HG02870 (cell line): ENCODE measurements at regions not wholly inside any gene's neighbourhood (a gene's known extent, or its start where the extent isn't known, plus 50 kb on each side); places are given as distances from the start of the nearest gene placed in this dataset.
"Not testable (repeated sequence)": the region's sequence is repeated elsewhere in the genome, so short reads cannot be mapped to it uniquely, and the experiment has no call there.

Experiments
- ATAC-seq: cut with Tn5 transposase; IDR thresholded peaks from one replicate; pipeline ENCODE4 v1.9.1; 2021; ENCODE audit warnings: mild to moderate bottlenecking, moderate library complexity; ENCODE audit not compliant: unreplicated experiment

DNA sequence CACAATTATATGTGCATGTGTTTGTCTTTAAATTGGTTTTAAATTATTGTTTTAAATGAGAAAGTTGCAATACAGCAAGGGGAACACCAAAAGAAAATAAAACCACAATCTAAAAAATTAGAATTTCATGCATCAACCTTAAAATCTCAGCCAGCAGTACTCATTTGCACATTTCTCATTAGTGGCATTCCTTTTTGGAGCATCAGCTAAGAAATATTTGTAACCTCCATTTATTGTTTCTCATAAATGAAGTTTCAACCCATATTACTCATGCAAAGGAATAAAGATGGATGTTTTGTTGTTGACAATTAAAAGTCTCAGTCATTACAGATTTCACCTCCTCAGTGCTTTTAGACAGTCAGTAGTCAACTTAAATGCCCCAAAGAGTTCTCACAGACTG, 160.1 kb downstream of the TBX15 start:
- ATAC-seq, result no peak

GRCh38 chr1:118827636-118828035, 160.5 kb downstream of the TBX15 start:
- no peak for ATAC-seq

- no peak for ATAC-seq
Measured at GRCh38 chr1:118827207-118827606, 160.9 kb downstream of the TBX15 start.

DNA sequence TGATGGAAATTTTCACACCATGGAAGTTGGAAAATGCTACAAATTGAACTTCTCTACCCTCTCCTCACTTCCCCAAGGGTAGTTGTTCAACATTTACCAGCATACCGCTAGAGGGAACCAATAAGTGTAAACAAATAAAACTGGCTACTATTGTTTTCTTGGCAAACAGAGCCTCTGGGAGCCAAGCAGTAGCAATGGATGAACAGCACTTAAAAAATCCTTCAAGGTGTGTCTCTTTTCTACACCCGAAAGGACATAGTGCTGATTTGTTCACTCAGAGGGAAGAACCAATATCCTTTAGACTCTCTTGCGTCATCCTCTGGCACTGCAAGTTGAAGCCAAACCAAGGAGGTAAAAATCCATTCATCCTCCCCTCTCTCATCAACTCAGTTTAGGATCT, 161.5 kb downstream of the TBX15 start:
- no peak for ATAC-seq

- no peak for ATAC-seq
Measured at GRCh38 chr1:118825619-118826018, 162.5 kb downstream of the TBX15 start.

GRCh38 chr1:118821801-118822200, 166.3 kb downstream of the TBX15 start:
- no peak for ATAC-seq

DNA sequence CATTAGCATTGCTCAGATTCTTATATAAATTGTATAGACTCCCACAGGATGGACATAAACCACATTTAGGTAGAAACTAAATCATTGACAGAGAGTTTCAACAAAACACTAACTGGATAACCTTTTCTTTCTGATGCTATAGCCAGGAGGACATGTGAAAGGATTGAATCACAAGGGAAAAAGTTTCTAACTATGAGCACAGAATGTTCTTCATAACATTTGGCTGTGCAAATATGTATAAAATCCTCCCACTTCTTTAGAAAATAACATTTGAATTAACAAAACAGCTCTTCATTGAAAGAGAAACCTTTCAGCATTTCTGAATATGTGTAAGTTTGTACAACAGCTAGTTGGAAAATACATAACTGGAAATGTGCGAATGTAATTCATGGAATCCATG, 167.3 kb downstream of the TBX15 start:
- no peak for ATAC-seq

DNA sequence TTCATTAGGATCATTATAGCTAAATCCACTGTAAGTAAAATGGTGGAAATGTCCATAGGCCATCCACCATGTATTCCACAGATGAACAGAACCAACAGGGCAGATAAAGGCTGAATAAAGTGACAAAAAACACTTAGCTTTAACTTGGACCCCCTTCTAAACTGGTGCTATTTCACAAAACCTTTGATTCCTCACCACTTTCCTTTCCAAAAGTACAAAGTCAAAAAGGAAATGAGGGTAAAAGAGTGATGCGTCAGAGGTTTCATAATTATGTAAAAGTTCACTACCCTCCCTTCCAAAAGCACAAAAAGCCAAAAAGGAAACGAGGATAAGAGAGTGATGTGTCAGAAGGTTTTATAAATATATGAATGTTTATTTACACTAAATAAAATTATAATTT, 172.2 kb downstream of the TBX15 start:
- ATAC-seq, result no peak

DNA sequence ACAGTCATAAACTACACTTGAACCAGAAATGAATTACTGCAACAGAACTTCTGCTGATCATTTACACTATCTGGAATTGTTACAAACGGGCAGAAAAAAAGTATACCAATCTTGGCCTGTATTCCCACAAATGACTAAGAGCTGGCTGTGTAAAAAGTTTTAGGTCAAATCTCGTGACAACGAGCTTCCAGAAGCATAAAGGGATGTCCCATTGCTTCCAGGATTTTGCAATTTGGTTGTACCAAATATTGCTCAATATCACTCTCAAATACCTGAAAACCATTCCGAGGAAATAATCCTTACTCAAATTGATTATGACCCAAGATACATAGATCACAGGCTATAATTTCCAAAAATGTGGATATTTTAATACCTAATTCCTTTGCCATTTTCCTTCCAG, 175.6 kb downstream of the TBX15 start:
- no peak for ATAC-seq

GRCh38 chr1:118811156-118811555, 177.0 kb downstream of the TBX15 start:
- ATAC-seq, result no peak

DNA sequence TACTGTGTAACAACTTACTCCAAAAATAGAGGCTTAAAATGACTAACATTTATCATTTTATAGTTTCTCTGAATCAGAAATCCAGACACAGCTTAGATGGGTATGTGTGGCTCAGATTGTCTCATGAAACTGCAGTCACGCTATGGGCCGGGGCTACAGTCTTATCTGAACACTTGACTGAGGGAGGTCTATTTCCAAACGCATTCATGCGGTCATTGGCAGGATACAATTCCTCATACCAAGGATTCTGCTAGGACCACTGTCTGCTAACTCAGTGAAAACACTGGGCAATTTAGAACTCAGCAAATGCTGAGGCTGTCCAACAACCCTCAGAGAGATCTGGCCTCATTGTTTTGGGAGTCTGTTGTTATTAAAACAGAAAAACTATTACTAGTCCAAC, 178.6 kb downstream of the TBX15 start:
- no peak for ATAC-seq

- ATAC-seq, result not testable (repeated sequence)
Measured at GRCh38 chr1:118803128-118803527, 185.0 kb downstream of the TBX15 start.

DNA sequence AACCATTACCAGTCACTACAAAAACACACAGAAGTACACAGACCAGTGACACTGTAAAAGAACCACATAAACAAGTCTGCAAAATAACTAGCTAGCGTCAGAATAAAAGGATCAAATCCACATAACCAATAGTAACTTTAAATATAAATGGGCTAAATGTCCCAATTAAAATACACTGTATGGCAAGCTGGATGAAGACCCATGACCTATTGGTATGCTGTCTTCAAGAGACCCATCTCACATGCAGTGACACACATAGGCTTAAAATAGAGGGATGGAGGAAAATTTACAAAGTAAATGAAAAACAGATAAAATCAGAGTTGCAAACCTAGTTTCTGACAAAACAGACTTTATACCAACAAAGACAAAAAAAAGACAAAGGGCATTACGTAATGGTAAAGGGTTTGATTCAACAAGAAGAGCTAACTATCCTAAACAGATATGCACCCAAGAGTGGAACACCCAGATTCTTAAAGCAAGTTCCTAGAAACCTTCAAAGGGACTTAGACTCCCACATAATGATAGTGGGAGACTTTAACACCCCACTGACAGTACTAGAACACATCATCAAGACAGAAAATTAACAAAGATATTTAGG, 196.9 kb downstream of the TBX15 start:
- ATAC-seq, result no peak

DNA sequence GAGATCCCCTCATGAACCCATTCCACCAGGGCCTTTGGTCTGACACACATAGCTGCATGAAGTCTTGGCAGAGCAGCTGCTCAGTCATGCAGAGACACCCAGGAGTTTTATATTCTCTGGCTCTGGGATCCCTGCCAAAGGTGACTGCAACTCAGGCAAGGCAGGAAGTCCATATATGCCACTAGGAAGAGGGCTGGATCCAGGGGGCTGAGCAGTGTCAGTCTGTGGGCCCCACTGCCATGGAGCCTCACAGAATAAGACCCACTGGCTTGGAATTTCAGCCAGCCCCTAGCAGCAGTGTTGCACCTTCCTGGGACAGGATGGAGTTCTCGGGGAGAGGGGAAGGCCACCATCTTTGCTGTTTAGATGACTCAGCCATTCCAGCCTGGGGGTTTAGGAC, 199.7 kb downstream of the TBX15 start:
- no peak for ATAC-seq

GRCh38 chr1:118786454-118787155, 201.5 kb downstream of the TBX15 start:
- ATAC-seq, result no peak

- no peak for ATAC-seq
Measured at GRCh38 chr1:118785246-118785645, 202.9 kb downstream of the TBX15 start.

- ATAC-seq, result no peak
Measured at GRCh38 chr1:118783095-118783758, 204.9 kb downstream of the TBX15 start.

- ATAC-seq, result no peak
Measured at GRCh38 chr1:118773656-118774055, 214.5 kb downstream of the TBX15 start.

GRCh38 chr1:118767971-118768370, 220.2 kb downstream of the TBX15 start:
- no peak for ATAC-seq

GRCh38 chr1:118753976-118754375, 234.2 kb downstream of the TBX15 start:
- no peak for ATAC-seq

GRCh38 chr1:118751166-118751565, 237.0 kb downstream of the TBX15 start:
- ATAC-seq, result no peak

DNA sequence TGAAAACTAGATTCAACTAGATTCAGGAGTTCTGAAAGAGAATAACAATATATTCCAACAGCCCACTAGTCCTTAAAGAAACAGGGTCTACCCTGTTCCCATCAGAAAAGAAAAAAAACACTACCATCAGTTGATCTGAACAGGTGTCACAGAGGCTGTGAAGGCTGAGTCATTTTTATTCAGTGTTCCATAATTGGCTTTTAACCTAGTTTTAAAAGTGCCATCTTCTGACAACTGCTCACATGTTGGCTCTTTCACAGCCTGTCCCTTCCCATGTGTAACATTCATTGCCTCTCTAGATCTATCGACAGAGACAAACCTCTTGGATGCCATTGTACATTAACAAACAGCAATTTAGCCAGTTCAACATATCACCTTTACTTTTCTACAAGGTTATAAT, 243.7 kb downstream of the TBX15 start:
- no peak for ATAC-seq
